ENCODE measurements at regions not wholly inside any gene's neighbourhood (a gene's known extent, or its start where the extent isn't known, plus 50 kb on each side); places are given as distances from the start of the nearest gene placed in this dataset.
A peak's percentile ranks its signal among the peaks of the same experiment; 100 is the strongest.

DNA sequence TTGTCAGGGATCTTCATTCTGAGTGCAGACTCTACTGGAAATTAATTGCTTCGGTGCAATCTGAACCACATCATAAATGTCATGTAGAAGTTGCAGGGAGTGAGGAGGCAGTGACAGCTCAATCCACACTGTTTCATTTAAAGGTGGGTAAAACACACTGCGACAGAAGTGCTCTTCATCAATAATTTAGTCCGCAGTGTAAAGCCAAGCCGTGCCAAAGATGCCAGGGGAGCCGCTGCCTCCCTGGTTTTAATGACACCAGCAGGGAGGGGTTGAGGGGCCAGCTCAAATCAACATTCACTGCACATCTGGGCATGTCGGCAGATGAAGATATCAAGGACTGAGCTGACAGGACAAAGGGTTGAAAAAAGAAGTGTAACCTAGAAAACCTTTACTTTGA, 305.7 kb upstream of the VRK2 start:
- peaks cover 41% of the 10 kb centered on the region for H3K27me3 Mint-ChIP-seq (ENCODE audit: unreplicated experiment)
- no peaks in the 10 kb centered on the region for H3K36me3 Mint-ChIP-seq (ENCODE audit: unreplicated experiment)
- no peaks in the 10 kb centered on the region for H3K9me3 Mint-ChIP-seq (ENCODE audit: unreplicated experiment)

DNA sequence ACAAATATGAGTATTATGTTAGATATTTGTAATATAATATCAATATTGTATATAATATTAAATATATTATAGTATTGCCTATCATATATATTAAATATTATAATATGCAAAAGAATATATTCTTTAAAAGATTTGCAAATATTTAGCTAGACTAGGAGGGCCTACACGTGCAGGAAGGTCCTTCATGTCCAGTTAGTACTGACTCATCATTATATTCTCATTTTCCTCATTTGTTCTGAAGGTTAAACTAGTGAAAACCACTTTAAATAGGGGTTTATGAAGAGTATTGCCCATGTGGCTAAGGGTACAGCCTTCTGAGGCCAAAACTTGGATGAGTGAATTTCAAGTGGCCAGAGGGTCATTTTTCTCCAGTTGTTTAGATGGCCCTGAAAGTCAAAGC, 293.0 kb upstream of the VRK2 start:
- Mint-ChIP-seq H3K36me3 (ENCODE audit: unreplicated experiment) (no peaks in the 10 kb centered on the region), H3K4me3 (ENCODE audit: unreplicated experiment) (no peak overlapping the region), H3K27ac (ENCODE audit: unreplicated experiment) (no peak overlapping the region), H3K9me3 (ENCODE audit: unreplicated experiment) (no peaks in the 10 kb centered on the region), H3K27me3 (ENCODE audit: unreplicated experiment) (peaks cover 2% of the 10 kb centered on the region), H3K4me1 (ENCODE audit: unreplicated experiment) (no peaks in the 10 kb centered on the region)
- no peak for DNase-seq (ENCODE audit: extremely low spot score, unreplicated experiment)
- TF ChIP-seq, protein P1, sequence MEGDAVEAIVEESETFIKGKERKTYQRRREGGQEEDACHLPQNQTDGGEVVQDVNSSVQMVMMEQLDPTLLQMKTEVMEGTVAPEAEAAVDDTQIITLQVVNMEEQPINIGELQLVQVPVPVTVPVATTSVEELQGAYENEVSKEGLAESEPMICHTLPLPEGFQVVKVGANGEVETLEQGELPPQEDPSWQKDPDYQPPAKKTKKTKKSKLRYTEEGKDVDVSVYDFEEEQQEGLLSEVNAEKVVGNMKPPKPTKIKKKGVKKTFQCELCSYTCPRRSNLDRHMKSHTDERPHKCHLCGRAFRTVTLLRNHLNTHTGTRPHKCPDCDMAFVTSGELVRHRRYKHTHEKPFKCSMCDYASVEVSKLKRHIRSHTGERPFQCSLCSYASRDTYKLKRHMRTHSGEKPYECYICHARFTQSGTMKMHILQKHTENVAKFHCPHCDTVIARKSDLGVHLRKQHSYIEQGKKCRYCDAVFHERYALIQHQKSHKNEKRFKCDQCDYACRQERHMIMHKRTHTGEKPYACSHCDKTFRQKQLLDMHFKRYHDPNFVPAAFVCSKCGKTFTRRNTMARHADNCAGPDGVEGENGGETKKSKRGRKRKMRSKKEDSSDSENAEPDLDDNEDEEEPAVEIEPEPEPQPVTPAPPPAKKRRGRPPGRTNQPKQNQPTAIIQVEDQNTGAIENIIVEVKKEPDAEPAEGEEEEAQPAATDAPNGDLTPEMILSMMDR (IDR thresholded peaks at IDR 0.05): no peak

More for the DNA sequence above, 305.7 kb upstream of the VRK2 start:
- H3K27ac Mint-ChIP-seq (ENCODE audit: unreplicated experiment): no peak overlapping the region
- TF ChIP-seq, protein P1 (IDR thresholded peaks at IDR 0.05): no peak
- DNase-seq (ENCODE audit: extremely low spot score, unreplicated experiment): no peak
- no peaks in the 10 kb centered on the region for H3K4me1 Mint-ChIP-seq (ENCODE audit: unreplicated experiment)
- no peak overlapping the region for H3K4me3 Mint-ChIP-seq (ENCODE audit: unreplicated experiment)

DNA sequence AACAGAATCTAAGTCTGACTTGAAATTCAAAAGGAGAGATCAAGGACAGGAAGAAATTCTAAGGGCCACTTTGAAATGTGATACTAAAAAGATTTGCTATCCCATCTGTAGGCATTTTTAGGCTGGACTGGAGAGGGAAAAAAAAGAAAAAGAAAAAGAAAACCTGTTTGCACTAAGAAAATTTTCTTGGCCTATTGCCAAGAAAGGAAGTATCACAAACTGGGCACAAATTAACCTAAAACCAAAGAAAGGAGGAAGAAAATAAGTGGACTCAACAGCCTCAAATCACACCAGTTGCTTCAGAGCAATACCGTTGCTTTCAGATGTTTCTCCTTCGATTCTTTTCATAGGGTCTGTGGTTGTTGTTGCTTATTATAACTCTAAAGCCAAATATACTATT, 287.9 kb upstream of the VRK2 start:
- no peak for DNase-seq (ENCODE audit: extremely low spot score, unreplicated experiment)
- no peaks in the 10 kb centered on the region for H3K9me3 Mint-ChIP-seq (ENCODE audit: unreplicated experiment)
- no peak overlapping the region for H3K4me3 Mint-ChIP-seq (ENCODE audit: unreplicated experiment)
- H3K4me1 Mint-ChIP-seq (ENCODE audit: unreplicated experiment): peaks cover 12% of the 10 kb centered on the region
- H3K36me3 Mint-ChIP-seq (ENCODE audit: unreplicated experiment): no peaks in the 10 kb centered on the region
- TF ChIP-seq, protein P1 (IDR thresholded peaks at IDR 0.05): no peak
- peaks cover 3% of the 10 kb centered on the region for H3K27me3 Mint-ChIP-seq (ENCODE audit: unreplicated experiment)
- H3K27ac Mint-ChIP-seq (ENCODE audit: unreplicated experiment): no peak overlapping the region

DNA sequence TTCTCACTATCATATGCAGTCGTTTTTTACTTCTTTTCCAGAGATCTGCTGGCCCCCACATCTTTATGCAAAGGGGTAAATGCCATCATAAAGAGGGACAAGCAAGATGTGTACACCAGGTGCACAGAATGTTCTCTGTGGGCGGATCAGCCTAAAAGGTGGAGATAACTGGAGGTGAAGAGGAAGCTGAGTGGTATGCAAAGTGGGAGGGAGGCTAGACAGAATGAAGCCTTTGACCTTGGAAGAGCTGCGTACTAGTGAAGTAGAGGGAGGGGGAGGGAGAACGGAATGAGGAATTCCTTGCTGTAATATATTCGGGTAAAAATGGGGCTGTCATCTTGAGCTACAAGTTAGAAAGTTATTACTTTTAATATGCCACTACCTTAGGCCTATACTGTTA, 287.5 kb upstream of the VRK2 start:
- Mint-ChIP-seq H3K4me3 (ENCODE audit: unreplicated experiment) (no peak overlapping the region), H3K27ac (ENCODE audit: unreplicated experiment) (no peak overlapping the region), H3K36me3 (ENCODE audit: unreplicated experiment) (no peaks in the 10 kb centered on the region), H3K27me3 (ENCODE audit: unreplicated experiment) (peaks cover 3% of the 10 kb centered on the region), H3K9me3 (ENCODE audit: unreplicated experiment) (no peaks in the 10 kb centered on the region), H3K4me1 (ENCODE audit: unreplicated experiment) (peaks cover 12% of the 10 kb centered on the region)
- TF ChIP-seq, protein P1 (IDR thresholded peaks at IDR 0.05): no peak
- DNase-seq (ENCODE audit: extremely low spot score, unreplicated experiment): no peak

DNA sequence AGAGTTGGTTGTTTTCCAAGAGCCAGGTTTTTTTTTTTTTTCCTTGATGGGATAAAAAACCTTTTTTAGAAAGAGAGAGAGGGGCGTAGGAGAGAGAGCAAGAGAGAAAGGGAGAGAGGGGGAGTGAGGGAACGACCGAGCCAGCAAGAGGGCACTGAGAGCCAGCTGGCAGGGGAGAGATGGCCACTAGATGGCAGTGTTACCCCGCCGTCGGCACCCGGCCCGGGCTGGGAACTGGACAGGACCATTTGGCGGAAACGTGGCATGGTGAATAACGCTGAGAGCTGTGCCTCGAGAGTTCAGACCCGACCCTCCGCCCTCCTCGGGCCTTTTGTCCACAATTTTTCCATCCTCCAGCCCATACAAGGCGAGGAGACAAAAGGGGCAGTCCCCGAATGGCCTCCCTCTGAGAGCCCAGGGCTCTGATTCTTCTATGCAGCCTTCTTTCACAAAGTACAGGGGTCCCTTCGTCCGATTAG, 286.7 kb upstream of the VRK2 start:
- Mint-ChIP-seq H3K4me1 (ENCODE audit: unreplicated experiment) (peaks cover 12% of the 10 kb centered on the region), H3K9me3 (ENCODE audit: unreplicated experiment) (no peaks in the 10 kb centered on the region), H3K4me3 (ENCODE audit: unreplicated experiment) (peak overlapping the region; percentile 58), H3K27me3 (ENCODE audit: unreplicated experiment) (peaks cover 3% of the 10 kb centered on the region), H3K27ac (ENCODE audit: unreplicated experiment) (no peak overlapping the region), H3K36me3 (ENCODE audit: unreplicated experiment) (no peaks in the 10 kb centered on the region)
- TF ChIP-seq, protein P1 (IDR thresholded peaks at IDR 0.05): peak; percentile 97
- DNase-seq (ENCODE audit: extremely low spot score, unreplicated experiment): peak; percentile 95
